ENCODE measurements at regions not wholly inside any gene's neighbourhood (a gene's known extent, or its start where the extent isn't known, plus 50 kb on each side); places are given as distances from the start of the nearest gene placed in this dataset.

DNA sequence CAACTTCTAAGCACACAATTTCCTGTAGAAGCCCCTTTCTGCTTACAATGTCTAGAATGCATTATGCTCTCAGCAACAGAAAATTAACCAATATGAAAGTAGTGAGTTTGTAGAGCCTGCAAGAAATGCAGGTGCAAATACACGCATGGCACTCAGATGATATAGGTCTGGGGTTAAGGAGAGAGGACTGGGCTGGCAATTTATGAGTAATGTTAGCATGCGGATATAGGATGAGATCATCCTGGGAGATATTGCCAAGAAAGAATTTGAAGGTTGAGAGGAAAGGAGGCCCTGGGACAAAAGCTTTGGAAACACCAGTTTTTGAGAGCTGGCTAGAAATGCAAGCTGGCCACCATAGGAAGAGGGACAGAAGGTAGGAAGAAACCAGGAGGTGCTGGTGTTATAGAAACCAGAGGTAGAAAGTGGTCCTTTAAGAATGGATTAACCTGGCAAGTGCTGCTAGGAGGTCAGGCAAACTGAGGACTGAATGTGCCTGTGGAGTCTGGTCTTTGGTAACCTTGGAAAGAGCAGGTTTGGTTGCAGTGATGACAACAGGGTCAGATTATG lies 183.2 kb upstream of the MYLIP start (continued):
- TF ChIP-seq TEAD4 (IDR thresholded peaks at IDR 0.05; ENCODE audit: borderline replicate concordance, insufficient read depth): no peak

- no peaks in the 10 kb centered on the region for H3K4me1 ChIP-seq (ENCODE audit: control insufficient read depth in 1 of 2, insufficient read depth in 2 of 2, low read depth in 1 of 2, low read length in 1 of 2)
- no peaks in the 10 kb centered on the region for H4K20me1 ChIP-seq (ENCODE audit: insufficient read depth)
- no peaks in the 10 kb centered on the region for H3K9me2 ChIP-seq
- no peak overlapping the region for H2AFZ ChIP-seq (ENCODE audit: low read depth)
- H3F3A ChIP-seq (replicated peaks; ENCODE audit: insufficient read depth): no peaks in the 10 kb centered on the region
- H3K27ac ChIP-seq (ENCODE audit: low read depth in 2 of 2, low read length in 1 of 2): no peak overlapping the region
- H3K4me3 ChIP-seq (ENCODE audit: low read depth in 2 of 2, low read length in 1 of 2): no peak overlapping the region
- CTCF ChIA-PET: no interaction called here
- no peak overlapping the region for H3K9ac ChIP-seq
- no peak overlapping the region for H3K4me2 ChIP-seq
- no peak for TF ChIP-seq NRF1 (IDR thresholded peaks at IDR 0.05; ENCODE audit: low read depth, low read length)
- no peak for TF ChIP-seq USF2 (IDR thresholded peaks at IDR 0.05; ENCODE audit: borderline replicate concordance, low read depth, low read length)
- no peak for TF ChIP-seq CHD2 (IDR thresholded peaks at IDR 0.05; ENCODE audit: low read length, partially characterized antibody)
- TF ChIP-seq ELF1 (IDR thresholded peaks at IDR 0.05): no peak
- no peak for TF ChIP-seq GABPA (IDR thresholded peaks at IDR 0.05; ENCODE audit: low read depth)
- no peak for TF ChIP-seq GATA2 (CRISPR knock-in tag; IDR thresholded peaks at IDR 0.05)
- no peak for TF ChIP-seq TCF12 (IDR thresholded peaks at IDR 0.05)
- no peak for TF ChIP-seq RXRA (IDR thresholded peaks at IDR 0.05; ENCODE audit: borderline replicate concordance, low read depth)
- TF ChIP-seq YY1 (IDR thresholded peaks at IDR 0.05; ENCODE audit: low read depth): no peak
- no peak for TF ChIP-seq MXI1 (IDR thresholded peaks at IDR 0.05; ENCODE audit: low read depth, low read length)
- TF ChIP-seq IRF3 (IDR thresholded peaks at IDR 0.05; ENCODE audit: low read depth, low read length): no peak
- TF ChIP-seq MAX (IDR thresholded peaks at IDR 0.05; ENCODE audit: low read depth): no peak
- TF ChIP-seq TEAD4 (IDR thresholded peaks at IDR 0.05; ENCODE audit: borderline replicate concordance, insufficient read depth): no peak
- TF ChIP-seq JUND (IDR thresholded peaks at IDR 0.05): no peak
- TF ChIP-seq FOSL2 (IDR thresholded peaks at IDR 0.05; ENCODE audit: borderline replicate concordance, low read depth): no peak
- TF ChIP-seq FOXM1 (IDR thresholded peaks at IDR 0.05; ENCODE audit: low read depth): no peak
- TF ChIP-seq POLR2AphosphoS5 (IDR thresholded peaks at IDR 0.05; ENCODE audit: low read depth, low read length): no peak
- no peak for TF ChIP-seq RFX5 (IDR thresholded peaks at IDR 0.05; ENCODE audit: low read length)
- POLR2A ChIA-PET: no interaction called here
- no peaks in the 10 kb centered on the region for H3K36me3 ChIP-seq (replicated peaks in 1 of 2; ENCODE audit: control insufficient read depth in 1 of 2, insufficient read depth in 2 of 2, low read length in 1 of 2)
- H3K9me3 ChIP-seq: no peaks in the 10 kb centered on the region
- H3K27me3 ChIP-seq (ENCODE audit: insufficient read depth): no peaks in the 10 kb centered on the region
- H3K79me2 ChIP-seq (ENCODE audit: insufficient read depth): no peaks in the 10 kb centered on the region
- WGBS (ENCODE audit: low lambda C conversion rate): 54% methylated on average over 4 of the region's 4 CpGs
- no peak for DNase-seq
Observed at GRCh38 chr6:15943423-15943822, 185.5 kb upstream of the MYLIP start.
